Daoy (cell line): ENCODE measurements at regions not wholly inside any gene's neighbourhood (a gene's known extent, or its start where the extent isn't known, plus 50 kb on each side); places are given as distances from the start of the nearest gene placed in this dataset.
"Not testable (repeated sequence)": the region's sequence is repeated elsewhere in the genome, so short reads cannot be mapped to it uniquely, and the experiment has no call there.

Source experiments
- DNase-seq: peaks from one replicate; pipeline ENCODE4 v3.0.0-alpha.2; 2015; ENCODE audit warnings: low read depth

- no peak for DNase-seq
Measured at GRCh38 chrX:102784550-102784949, 64.0 kb downstream of the GPRASP3 start.

GRCh38 chrX:102787283-102787682 lies 66.7 kb downstream of the GPRASP3 start:
- no peak for DNase-seq

- no peak for DNase-seq
Measured at GRCh38 chrX:102808336-102808735, 87.8 kb downstream of the GPRASP3 start.

- not testable (repeated sequence) for DNase-seq
Measured at GRCh38 chrX:102818269-102818668, 97.7 kb downstream of the GPRASP3 start.

- DNase-seq = peak; percentile 53
Measured at GRCh38 chrX:102832661-102833060, 104.4 kb upstream of the RAB40AL start.

GRCh38 chrX:102833136-102833535 lies 103.9 kb upstream of the RAB40AL start:
- peak; percentile 11 for DNase-seq

- peak; percentile 4 for DNase-seq
Measured at GRCh38 chrX:102835504-102836146, 101.4 kb upstream of the RAB40AL start.

GRCh38 chrX:102837847-102838246 lies 99.2 kb upstream of the RAB40AL start:
- no peak for DNase-seq

GRCh38 chrX:102840871-102841705 lies 96.0 kb upstream of the RAB40AL start:
- DNase-seq = peak; percentile 38

- DNase-seq = no peak
Measured at GRCh38 chrX:102841706-102842003, 95.4 kb upstream of the RAB40AL start.

- no peak for DNase-seq
Measured at GRCh38 chrX:102845020-102845419, 92.1 kb upstream of the RAB40AL start.

- DNase-seq = peak; percentile 28
Measured at GRCh38 chrX:102846544-102847236, 90.4 kb upstream of the RAB40AL start.

GRCh38 chrX:102847362-102847761 lies 89.7 kb upstream of the RAB40AL start:
- no peak for DNase-seq

GRCh38 chrX:102849396-102849795 lies 87.7 kb upstream of the RAB40AL start:
- no peak for DNase-seq

GRCh38 chrX:102858826-102859549 lies 78.1 kb upstream of the RAB40AL start:
- not testable (repeated sequence) for DNase-seq

- no peak for DNase-seq
Measured at GRCh38 chrX:102859550-102859871, 77.6 kb upstream of the RAB40AL start.

- no peak for DNase-seq
Measured at GRCh38 chrX:102860235-102860634, 76.8 kb upstream of the RAB40AL start.

GRCh38 chrX:102863735-102864134 lies 73.3 kb upstream of the RAB40AL start:
- peak; percentile 76 for DNase-seq

GRCh38 chrX:102866981-102867656 lies 70.0 kb upstream of the RAB40AL start:
- DNase-seq = no peak

- no peak for DNase-seq
Measured at GRCh38 chrX:102883491-102883890, 53.6 kb upstream of the RAB40AL start.
